MCF 10A (cell line): ENCODE measurements at regions not wholly inside any gene's neighbourhood (a gene's known extent, or its start where the extent isn't known, plus 50 kb on each side); places are given as distances from the start of the nearest gene placed in this dataset.
A peak's percentile ranks its signal among the peaks of the same experiment; 100 is the strongest.

Source experiments
- BruUV-seq: library from RNA; stranded (reverse); fragments of 400-500 nt; replicated peaks from 2 replicates; lab custom pipeline; 2021; lab: Mats Ljungman, UMichigan
- CTCF ChIA-PET: fragments of 300-600 bp; sonication (Branson Sonifier 250); formaldehyde crosslinking; extraction: SDS; loops from one replicate; lab custom pipeline; 2021; ENCODE audit warnings: antibody characterized with exemption, inconsistent platforms; lab: Yijun Ruan, JAX
- POLR2A ChIA-PET: fragments of 300-600, 350-650 bp; sonication (Branson Sonifier 250); formaldehyde crosslinking; extraction: SDS; loops from one replicate; lab custom pipeline; 2020; ENCODE audit warnings: antibody characterized with exemption, inconsistent platforms; lab: Yijun Ruan, JAX
- DNase-seq: peaks from one replicate; pipeline ENCODE4 v3.0.0-alpha.2; 2018; ENCODE audit not compliant: unreplicated experiment
- H3K27ac Mint-ChIP-seq: one replicate; pipeline ENCODE4 v1.8.0; 2022; ENCODE audit warnings: mild to moderate bottlenecking, low read depth, mixed read lengths; ENCODE audit not compliant: unreplicated experiment
- H3K27me3 Mint-ChIP-seq: one replicate; pipeline ENCODE4 v1.8.0; 2022; ENCODE audit warnings: mixed read lengths; ENCODE audit not compliant: insufficient read depth, unreplicated experiment
- H3K36me3 Mint-ChIP-seq: one replicate; pipeline ENCODE4 v1.8.0; 2022; ENCODE audit warnings: mild to moderate bottlenecking, moderate library complexity, mixed read lengths; ENCODE audit not compliant: insufficient read depth, unreplicated experiment
- H3K4me1 Mint-ChIP-seq: one replicate; pipeline ENCODE4 v1.8.0; 2022; ENCODE audit warnings: mixed read lengths; ENCODE audit not compliant: insufficient read depth, unreplicated experiment
- H3K4me3 Mint-ChIP-seq: one replicate; pipeline ENCODE4 v1.8.0; 2022; ENCODE audit warnings: mild to moderate bottlenecking, moderate library complexity, mixed read lengths; ENCODE audit not compliant: unreplicated experiment
- H3K9me3 Mint-ChIP-seq: one replicate; pipeline ENCODE4 v1.8.0; 2022; ENCODE audit warnings: mixed read lengths; ENCODE audit not compliant: unreplicated experiment
- intact Hi-C: fragments of 100-400 bp; cut with micrococcal nuclease; formaldehyde crosslinking; loops from 2 replicates; pipeline ENCODE4 v1.14.1; 2022
- TF ChIP-seq, protein P1 (sequence below): fragments of 200-600 bp; IDR thresholded peaks from one replicate; pipeline ENCODE4 v1.8.0; 2022; ENCODE audit warnings: antibody characterized with exemption, mild to moderate bottlenecking; ENCODE audit not compliant: unreplicated experiment

GRCh38 chr20:37627767-37628130 lies 66.1 kb upstream of the CTNNBL1 start:
- CTCF ChIA-PET = interaction anchor here (0.6 kb wide), 1 partner anchor 581 kb away, joined by 3 read pairs; no protein-coding TSS in a partner anchor
- DNase-seq = no peak
- TF ChIP-seq, protein P1, sequence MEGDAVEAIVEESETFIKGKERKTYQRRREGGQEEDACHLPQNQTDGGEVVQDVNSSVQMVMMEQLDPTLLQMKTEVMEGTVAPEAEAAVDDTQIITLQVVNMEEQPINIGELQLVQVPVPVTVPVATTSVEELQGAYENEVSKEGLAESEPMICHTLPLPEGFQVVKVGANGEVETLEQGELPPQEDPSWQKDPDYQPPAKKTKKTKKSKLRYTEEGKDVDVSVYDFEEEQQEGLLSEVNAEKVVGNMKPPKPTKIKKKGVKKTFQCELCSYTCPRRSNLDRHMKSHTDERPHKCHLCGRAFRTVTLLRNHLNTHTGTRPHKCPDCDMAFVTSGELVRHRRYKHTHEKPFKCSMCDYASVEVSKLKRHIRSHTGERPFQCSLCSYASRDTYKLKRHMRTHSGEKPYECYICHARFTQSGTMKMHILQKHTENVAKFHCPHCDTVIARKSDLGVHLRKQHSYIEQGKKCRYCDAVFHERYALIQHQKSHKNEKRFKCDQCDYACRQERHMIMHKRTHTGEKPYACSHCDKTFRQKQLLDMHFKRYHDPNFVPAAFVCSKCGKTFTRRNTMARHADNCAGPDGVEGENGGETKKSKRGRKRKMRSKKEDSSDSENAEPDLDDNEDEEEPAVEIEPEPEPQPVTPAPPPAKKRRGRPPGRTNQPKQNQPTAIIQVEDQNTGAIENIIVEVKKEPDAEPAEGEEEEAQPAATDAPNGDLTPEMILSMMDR = no peak
- POLR2A ChIA-PET = interaction anchor here (0.6 kb wide), 1 partner anchor 391 kb away, joined by 4 read pairs; no protein-coding TSS in a partner anchor
- intact Hi-C loops = no loop called here
- Mint-ChIP-seq H3K4me3 (no peak overlapping the region), H3K4me1 (no peaks in the 10 kb centered on the region), H3K9me3 (no peaks in the 10 kb centered on the region), H3K27me3 (peaks cover 73% of the 10 kb centered on the region), H3K36me3 (no peaks in the 10 kb centered on the region), H3K27ac (no peak overlapping the region)
- no TSS peak for BruUV-seq

GRCh38 chr20:37627060-37627766 lies 66.6 kb upstream of the CTNNBL1 start:
- peak; percentile 69 for DNase-seq
- Mint-ChIP-seq H3K9me3 (no peaks in the 10 kb centered on the region), H3K27ac (no peak overlapping the region), H3K4me1 (no peaks in the 10 kb centered on the region), H3K27me3 (peaks cover 73% of the 10 kb centered on the region), H3K4me3 (no peak overlapping the region), H3K36me3 (no peaks in the 10 kb centered on the region)
- TF ChIP-seq, protein P1 = no peak
- POLR2A ChIA-PET = interaction anchor here (0.6 kb wide), 1 partner anchor 391 kb away, joined by 4 read pairs; no protein-coding TSS in a partner anchor
- intact Hi-C loops = no loop called here
- CTCF ChIA-PET = interaction anchor here (0.6 to 0.9 kb wide), 2 partner anchors 11 to 581 kb away, joined by 3 to 4 read pairs; no protein-coding TSS in a partner anchor
- no TSS peak for BruUV-seq

- BruUV-seq = no TSS peak
- POLR2A ChIA-PET = interaction anchor here (0.6 kb wide), 1 partner anchor 713 kb away, joined by 3 read pairs; no protein-coding TSS in a partner anchor
- Mint-ChIP-seq H3K9me3 (no peaks in the 10 kb centered on the region), H3K27ac (no peak overlapping the region), H3K4me3 (no peak overlapping the region), H3K36me3 (no peaks in the 10 kb centered on the region), H3K27me3 (peaks cover 72% of the 10 kb centered on the region), H3K4me1 (no peaks in the 10 kb centered on the region)
- no peak for DNase-seq
- TF ChIP-seq, protein P1 = no peak
- CTCF ChIA-PET = interaction anchor here (0.6 kb wide), 1 partner anchor 232 kb away, joined by 3 read pairs; no protein-coding TSS in a partner anchor
- intact Hi-C loops = no loop called here
Measured at GRCh38 chr20:37624963-37625362, 68.9 kb upstream of the CTNNBL1 start.

- Mint-ChIP-seq H3K4me3 (no peak overlapping the region), H3K27ac (no peak overlapping the region), H3K4me1 (no peaks in the 10 kb centered on the region), H3K36me3 (no peaks in the 10 kb centered on the region), H3K27me3 (peaks cover 72% of the 10 kb centered on the region), H3K9me3 (no peaks in the 10 kb centered on the region)
- TF ChIP-seq, protein P1 = no peak
- ChIA-PET POLR2A (no interaction called here), CTCF (no interaction called here)
- intact Hi-C loops = no loop called here
- no TSS peak for BruUV-seq
- DNase-seq = no peak
Measured at GRCh38 chr20:37622728-37623127, 71.1 kb upstream of the CTNNBL1 start.
